GM19455 (cell line): ENCODE measurements at regions not wholly inside any gene's neighbourhood (a gene's known extent, or its start where the extent isn't known, plus 50 kb on each side); places are given as distances from the start of the nearest gene placed in this dataset.

Experiments used
- ATAC-seq: cut with Tn5 transposase; IDR thresholded peaks from one replicate; pipeline ENCODE4 v1.9.1; 2021; ENCODE audit not compliant: unreplicated experiment

- no peak for ATAC-seq
Measured at GRCh38 chr1:175894581-175894980, 151.2 kb upstream of the TNR start.

GRCh38 chr1:175893192-175893591 lies 149.8 kb upstream of the TNR start:
- ATAC-seq = no peak

GRCh38 chr1:175892686-175893085 lies 149.3 kb upstream of the TNR start:
- ATAC-seq = no peak

- ATAC-seq = no peak
Measured at GRCh38 chr1:175891783-175892309, 148.5 kb upstream of the TNR start.

GRCh38 chr1:175890958-175891357 lies 147.6 kb upstream of the TNR start:
- ATAC-seq = no peak

GRCh38 chr1:175889848-175890247 lies 146.5 kb upstream of the TNR start:
- no peak for ATAC-seq

- ATAC-seq = no peak
Measured at GRCh38 chr1:175888996-175889395, 145.6 kb upstream of the TNR start.

- peak; percentile 94 for ATAC-seq
Measured at GRCh38 chr1:175887981-175888428, 144.6 kb upstream of the TNR start.

- no peak for ATAC-seq
Measured at GRCh38 chr1:175887521-175887920, 144.1 kb upstream of the TNR start.

- no peak for ATAC-seq
Measured at GRCh38 chr1:175885326-175885725, 141.9 kb upstream of the TNR start.

- ATAC-seq = no peak
Measured at GRCh38 chr1:175884369-175884768, 141.0 kb upstream of the TNR start.

GRCh38 chr1:175882192-175882591 lies 138.8 kb upstream of the TNR start:
- no peak for ATAC-seq

GRCh38 chr1:175881246-175881976 lies 138.0 kb upstream of the TNR start:
- ATAC-seq = no peak

GRCh38 chr1:175878775-175879174 lies 135.4 kb upstream of the TNR start:
- ATAC-seq = no peak

GRCh38 chr1:175877939-175878737 lies 134.7 kb upstream of the TNR start:
- no peak for ATAC-seq

GRCh38 chr1:175875556-175875955 lies 132.2 kb upstream of the TNR start:
- no peak for ATAC-seq

GRCh38 chr1:175874081-175874480 lies 130.7 kb upstream of the TNR start:
- ATAC-seq = no peak

GRCh38 chr1:175873290-175873935 lies 130.0 kb upstream of the TNR start:
- no peak for ATAC-seq

- no peak for ATAC-seq
Measured at GRCh38 chr1:175872588-175872987, 129.2 kb upstream of the TNR start.

GRCh38 chr1:175871647-175872046 lies 128.3 kb upstream of the TNR start:
- no peak for ATAC-seq

- no peak for ATAC-seq
Measured at GRCh38 chr1:175870217-175870616, 126.8 kb upstream of the TNR start.

- no peak for ATAC-seq
Measured at GRCh38 chr1:175866776-175867175, 123.4 kb upstream of the TNR start.
